A549 (cell line): ENCODE measurements at regions not wholly inside any gene's neighbourhood (a gene's known extent, or its start where the extent isn't known, plus 50 kb on each side); places are given as distances from the start of the nearest gene placed in this dataset.

Experiments
- E2F6 ChIP-seq: IDR thresholded peaks from 2 replicates; pipeline ENCODE4 v1.6.1; 2012; ENCODE audit warnings: low read depth, borderline replicate concordance
- POLR2A ChIP-seq: IDR thresholded peaks from 2 replicates; pipeline ENCODE4 v1.6.1; 2012; ENCODE audit warnings: mild to moderate bottlenecking, low read length
- SMC3 ChIP-seq: fragments of >200 bp; sonication (Bioruptor Twin); formaldehyde crosslinking; IDR thresholded peaks from 3 replicates; pipeline ENCODE4 v1.6.1; 2018; ENCODE audit warnings: inconsistent platforms
- TF ChIP-seq, protein P1 (sequence below): fragments of >200 bp; sonication (Bioruptor Twin); formaldehyde crosslinking; IDR thresholded peaks from 3 replicates; pipeline ENCODE4 v1.5.1; 2016
- TF ChIP-seq, protein P2 (sequence below): IDR thresholded peaks from 2 replicates; pipeline ENCODE4 v1.6.1; 2012

DNA sequence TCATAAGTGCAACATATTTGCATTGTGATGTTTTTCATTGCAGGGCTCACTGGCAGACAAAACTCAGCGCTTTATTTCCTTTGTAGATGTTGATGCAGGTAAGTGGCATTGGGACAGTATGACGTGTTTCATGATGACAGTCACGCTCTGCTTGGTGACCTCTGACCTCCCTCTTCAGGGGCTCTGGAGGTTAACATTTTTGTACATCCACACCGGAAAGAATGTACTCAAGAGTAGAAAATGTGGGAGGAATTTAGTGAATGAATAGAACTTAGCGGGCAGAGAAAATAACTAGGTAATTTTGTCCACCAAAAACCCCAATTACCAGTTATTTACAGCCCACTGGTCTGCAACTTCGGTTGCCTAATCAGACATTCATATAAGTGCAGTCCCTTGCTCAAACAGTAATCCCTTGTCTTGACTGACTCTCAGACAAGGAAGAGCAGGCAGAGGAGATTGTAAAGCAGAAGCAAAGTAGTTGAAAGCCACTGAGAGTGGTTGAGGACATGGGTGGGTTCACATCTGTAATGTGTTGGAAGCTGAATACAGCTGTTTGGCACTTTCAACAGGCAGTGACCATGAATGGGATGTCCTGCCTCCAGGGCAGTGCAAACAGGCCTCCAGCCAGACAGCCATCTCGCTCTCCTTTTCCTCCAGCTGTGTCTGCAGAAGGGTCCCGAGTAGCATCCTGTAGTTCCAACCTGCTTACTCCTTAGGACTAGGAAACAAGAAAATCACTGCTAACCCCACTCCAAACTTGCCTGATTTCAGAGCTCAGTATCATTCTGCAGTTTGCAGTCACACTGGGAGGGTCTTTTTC is 188.9 kb downstream of the NRIP1 start:
- TF ChIP-seq, protein P1, sequence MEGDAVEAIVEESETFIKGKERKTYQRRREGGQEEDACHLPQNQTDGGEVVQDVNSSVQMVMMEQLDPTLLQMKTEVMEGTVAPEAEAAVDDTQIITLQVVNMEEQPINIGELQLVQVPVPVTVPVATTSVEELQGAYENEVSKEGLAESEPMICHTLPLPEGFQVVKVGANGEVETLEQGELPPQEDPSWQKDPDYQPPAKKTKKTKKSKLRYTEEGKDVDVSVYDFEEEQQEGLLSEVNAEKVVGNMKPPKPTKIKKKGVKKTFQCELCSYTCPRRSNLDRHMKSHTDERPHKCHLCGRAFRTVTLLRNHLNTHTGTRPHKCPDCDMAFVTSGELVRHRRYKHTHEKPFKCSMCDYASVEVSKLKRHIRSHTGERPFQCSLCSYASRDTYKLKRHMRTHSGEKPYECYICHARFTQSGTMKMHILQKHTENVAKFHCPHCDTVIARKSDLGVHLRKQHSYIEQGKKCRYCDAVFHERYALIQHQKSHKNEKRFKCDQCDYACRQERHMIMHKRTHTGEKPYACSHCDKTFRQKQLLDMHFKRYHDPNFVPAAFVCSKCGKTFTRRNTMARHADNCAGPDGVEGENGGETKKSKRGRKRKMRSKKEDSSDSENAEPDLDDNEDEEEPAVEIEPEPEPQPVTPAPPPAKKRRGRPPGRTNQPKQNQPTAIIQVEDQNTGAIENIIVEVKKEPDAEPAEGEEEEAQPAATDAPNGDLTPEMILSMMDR, result no peak
- TF ChIP-seq SMC3, result no peak
- no peak for TF ChIP-seq POLR2A
- TF ChIP-seq E2F6, result no peak
- TF ChIP-seq, protein P2, sequence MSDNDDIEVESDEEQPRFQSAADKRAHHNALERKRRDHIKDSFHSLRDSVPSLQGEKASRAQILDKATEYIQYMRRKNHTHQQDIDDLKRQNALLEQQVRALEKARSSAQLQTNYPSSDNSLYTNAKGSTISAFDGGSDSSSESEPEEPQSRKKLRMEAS, result no peak
